ENCODE measurements at regions not wholly inside any gene's neighbourhood (a gene's known extent, or its start where the extent isn't known, plus 50 kb on each side); places are given as distances from the start of the nearest gene placed in this dataset.

GRCh38 chr9:4421847-4422246, 68.4 kb upstream of the SLC1A1 start:
- TF ChIP-seq CTCF (IDR thresholded peaks at IDR 0.05; ENCODE audit: low read depth, low read length) (no peak), EZH2phosphoT487 (IDR thresholded peaks at IDR 0.05; ENCODE audit: low read depth) (no peak)

All from OCI-LY3 (cell line).